ENCODE measurements at regions not wholly inside any gene's neighbourhood (a gene's known extent, or its start where the extent isn't known, plus 50 kb on each side); places are given as distances from the start of the nearest gene placed in this dataset.

- TF ChIP-seq, protein P1, sequence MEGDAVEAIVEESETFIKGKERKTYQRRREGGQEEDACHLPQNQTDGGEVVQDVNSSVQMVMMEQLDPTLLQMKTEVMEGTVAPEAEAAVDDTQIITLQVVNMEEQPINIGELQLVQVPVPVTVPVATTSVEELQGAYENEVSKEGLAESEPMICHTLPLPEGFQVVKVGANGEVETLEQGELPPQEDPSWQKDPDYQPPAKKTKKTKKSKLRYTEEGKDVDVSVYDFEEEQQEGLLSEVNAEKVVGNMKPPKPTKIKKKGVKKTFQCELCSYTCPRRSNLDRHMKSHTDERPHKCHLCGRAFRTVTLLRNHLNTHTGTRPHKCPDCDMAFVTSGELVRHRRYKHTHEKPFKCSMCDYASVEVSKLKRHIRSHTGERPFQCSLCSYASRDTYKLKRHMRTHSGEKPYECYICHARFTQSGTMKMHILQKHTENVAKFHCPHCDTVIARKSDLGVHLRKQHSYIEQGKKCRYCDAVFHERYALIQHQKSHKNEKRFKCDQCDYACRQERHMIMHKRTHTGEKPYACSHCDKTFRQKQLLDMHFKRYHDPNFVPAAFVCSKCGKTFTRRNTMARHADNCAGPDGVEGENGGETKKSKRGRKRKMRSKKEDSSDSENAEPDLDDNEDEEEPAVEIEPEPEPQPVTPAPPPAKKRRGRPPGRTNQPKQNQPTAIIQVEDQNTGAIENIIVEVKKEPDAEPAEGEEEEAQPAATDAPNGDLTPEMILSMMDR (IDR thresholded peaks at IDR 0.05) = no peak
- no peak for TF ChIP-seq POLR2A (IDR thresholded peaks at IDR 0.05)
Observed at GRCh38 chr10:9075420-9075819, 1020.9 kb downstream of the GATA3 start.
